Neural progenitor cell (in vitro differentiated cells): ENCODE measurements at regions not wholly inside any gene's neighbourhood (a gene's known extent, or its start where the extent isn't known, plus 50 kb on each side); places are given as distances from the start of the nearest gene placed in this dataset.

Experiments
- DNase-seq: peaks from one replicate; pipeline ENCODE4 v3.0.0-alpha.2; 2016; ENCODE audit warnings: low spot score
- H2AFZ ChIP-seq: fragments of 200-600 bp; sonication (generic); replicated peaks from 2 replicates; pipeline ENCODE4 v1.6.1; 2016; ENCODE audit warnings: antibody characterized with exemption
- H3F3A ChIP-seq: fragments of 200-600 bp; sonication (generic); 2 replicates; pipeline ENCODE4 v1.6.1; 2016; ENCODE audit warnings: antibody characterized with exemption, low read depth
- H3K27ac ChIP-seq: fragments of 200-600 bp; sonication (generic); 2 replicates; pipeline ENCODE4 v1.5.1; 2016; ENCODE audit warnings: mild to moderate bottlenecking
- H3K27me3 ChIP-seq: fragments of 200-600 bp; sonication (generic); 2 replicates; pipeline ENCODE4 v1.6.1; 2016; ENCODE audit warnings: mild to moderate bottlenecking, moderate library complexity
- H3K36me3 ChIP-seq: fragments of 200-600 bp; sonication (generic); 2 replicates; pipeline ENCODE4 v1.5.1; 2016
- H3K4me1 ChIP-seq: fragments of 200-600 bp; sonication (generic); 2 replicates; pipeline ENCODE4 v1.6.1; 2016; ENCODE audit warnings: mixed run types
- H3K4me2 ChIP-seq: fragments of 200-600 bp; sonication (generic); 2 replicates; pipeline ENCODE4 v1.6.1; 2016
- H3K4me3 ChIP-seq: fragments of 200-600 bp; sonication (generic); 2 replicates; pipeline ENCODE4 v1.5.1; 2016
- H3K79me2 ChIP-seq: fragments of 200-600 bp; sonication (generic); 2 replicates; pipeline ENCODE4 v1.6.1; 2016; ENCODE audit warnings: low read depth
- H3K9ac ChIP-seq: fragments of 200-600 bp; sonication (generic); 2 replicates; pipeline ENCODE4 v1.6.1; 2016
- H3K9me3 ChIP-seq: fragments of 200-600 bp; sonication (generic); 2 replicates; pipeline ENCODE4 v1.5.1; 2016; ENCODE audit warnings: low read depth
- H4K20me1 ChIP-seq: fragments of 200-600 bp; sonication (generic); 2 replicates; pipeline ENCODE4 v1.6.1; 2016; ENCODE audit warnings: low read depth
- H3K27ac Mint-ChIP-seq: 3 replicates; pipeline ENCODE4 v1.8.0; 2021; ENCODE audit warnings: mixed read lengths
- H3K27me3 Mint-ChIP-seq: 2 replicates; pipeline ENCODE4 v1.8.0; 2022; ENCODE audit warnings: low read depth, mild to moderate bottlenecking, inconsistent platforms, moderate library complexity, mixed read lengths; ENCODE audit not compliant: insufficient read depth
- H3K36me3 Mint-ChIP-seq: 3 replicates; pipeline ENCODE4 v1.8.0; 2021; ENCODE audit warnings: mixed read lengths
- H3K4me1 Mint-ChIP-seq: 3 replicates; pipeline ENCODE4 v1.8.0; 2021; ENCODE audit warnings: mixed read lengths
- H3K4me3 Mint-ChIP-seq: 3 replicates; pipeline ENCODE4 v1.8.0; 2021; ENCODE audit warnings: mild to moderate bottlenecking, moderate library complexity, mixed read lengths
- H3K9me3 Mint-ChIP-seq: 3 replicates; pipeline ENCODE4 v1.8.0; 2020; ENCODE audit warnings: mixed read lengths
- CTCF ChIP-seq: fragments of 200-600 bp; sonication (generic); IDR thresholded peaks from 2 replicates; pipeline ENCODE4 v1.5.1; 2017; ENCODE audit warnings: antibody characterized with exemption, mild to moderate bottlenecking
- EZH2 ChIP-seq: fragments of 200-600 bp; sonication (generic); IDR thresholded peaks from 2 replicates; pipeline ENCODE4 v1.6.1; 2017; ENCODE audit warnings: antibody characterized with exemption, mild to moderate bottlenecking, moderate library complexity
- EZH2phosphoT487 ChIP-seq: fragments of 200-600 bp; sonication (generic); IDR thresholded peaks from 2 replicates; pipeline ENCODE4 v1.6.1; 2017; ENCODE audit warnings: antibody characterized with exemption

- Histone ChIP-seq H3K9me3 (no peaks in the 10 kb centered on the region), H2AFZ (no peak overlapping the region)
- H3K27ac Mint-ChIP-seq: no peak overlapping the region
Measured at GRCh38 chr12:19886639-19887064, 447.4 kb downstream of the AEBP2 start.

GRCh38 chr12:19890024-19890423 lies 450.7 kb downstream of the AEBP2 start:
- H2AFZ ChIP-seq: no peak overlapping the region
- peaks cover 3% of the 10 kb centered on the region for H3K36me3 Mint-ChIP-seq
- H3K27me3 Mint-ChIP-seq: no peaks in the 10 kb centered on the region
- peaks cover 3% of the 10 kb centered on the region for H3K9me3 Mint-ChIP-seq
- H4K20me1 ChIP-seq: no peaks in the 10 kb centered on the region
- no peak for DNase-seq
- H3K4me2 ChIP-seq: no peak overlapping the region
- H3K4me1 ChIP-seq: no peaks in the 10 kb centered on the region
- H3K27me3 ChIP-seq: no peaks in the 10 kb centered on the region
- no peaks in the 10 kb centered on the region for H3K79me2 ChIP-seq
- TF ChIP-seq EZH2: no peak
- H3F3A ChIP-seq: no peaks in the 10 kb centered on the region
- H3K9ac ChIP-seq: no peak overlapping the region
- H3K4me1 Mint-ChIP-seq: peaks cover 18% of the 10 kb centered on the region
- no peak overlapping the region for H3K27ac Mint-ChIP-seq
- H3K4me3 ChIP-seq: no peak overlapping the region
- no peaks in the 10 kb centered on the region for H3K9me3 ChIP-seq
- no peak overlapping the region for H3K4me3 Mint-ChIP-seq
- H3K36me3 ChIP-seq: no peaks in the 10 kb centered on the region
- H3K27ac ChIP-seq: no peak overlapping the region

More at GRCh38 chr12:19886639-19887064, 447.4 kb downstream of the AEBP2 start:
- no peak overlapping the region for H3K27ac ChIP-seq
- no peak overlapping the region for H3K4me3 ChIP-seq
- no peaks in the 10 kb centered on the region for H4K20me1 ChIP-seq
- H3K4me1 ChIP-seq: no peaks in the 10 kb centered on the region
- H3K36me3 Mint-ChIP-seq: peaks cover 3% of the 10 kb centered on the region
- peaks cover 9% of the 10 kb centered on the region for H3K9me3 Mint-ChIP-seq
- H3K4me3 Mint-ChIP-seq: no peak overlapping the region
- no peaks in the 10 kb centered on the region for H3K27me3 Mint-ChIP-seq
- H3K79me2 ChIP-seq: no peaks in the 10 kb centered on the region
- H3K4me1 Mint-ChIP-seq: peaks cover 18% of the 10 kb centered on the region
- no peak overlapping the region for H3K9ac ChIP-seq
- TF ChIP-seq EZH2: no peak
- TF ChIP-seq EZH2phosphoT487: no peak
- no peak for TF ChIP-seq CTCF
- DNase-seq: no peak
- H3K36me3 ChIP-seq: no peaks in the 10 kb centered on the region
- H3K4me2 ChIP-seq: no peak overlapping the region
- H3K27me3 ChIP-seq: no peaks in the 10 kb centered on the region
- H3F3A ChIP-seq: no peaks in the 10 kb centered on the region

GRCh38 chr12:19891936-19892591 lies 452.8 kb downstream of the AEBP2 start:
- H3F3A ChIP-seq: no peaks in the 10 kb centered on the region
- no peaks in the 10 kb centered on the region for H3K27me3 ChIP-seq
- no peaks in the 10 kb centered on the region for H3K36me3 ChIP-seq
- no peak overlapping the region for H3K27ac ChIP-seq
- DNase-seq: no peak
- no peaks in the 10 kb centered on the region for H3K4me1 ChIP-seq
- Mint-ChIP-seq H3K36me3 (no peaks in the 10 kb centered on the region), H3K27ac (no peak overlapping the region), H3K27me3 (peaks cover 2% of the 10 kb centered on the region), H3K9me3 (peaks cover 3% of the 10 kb centered on the region), H3K4me1 (peaks cover 5% of the 10 kb centered on the region), H3K4me3 (no peak overlapping the region)
- H3K4me3 ChIP-seq: no peak overlapping the region
- TF ChIP-seq EZH2phosphoT487 (no peak), CTCF (no peak), EZH2 (no peak)
- H3K9ac ChIP-seq: no peak overlapping the region
- H4K20me1 ChIP-seq: no peaks in the 10 kb centered on the region
- H2AFZ ChIP-seq: no peak overlapping the region
- H3K4me2 ChIP-seq: no peak overlapping the region
- no peaks in the 10 kb centered on the region for H3K79me2 ChIP-seq
- H3K9me3 ChIP-seq: no peaks in the 10 kb centered on the region

DNA sequence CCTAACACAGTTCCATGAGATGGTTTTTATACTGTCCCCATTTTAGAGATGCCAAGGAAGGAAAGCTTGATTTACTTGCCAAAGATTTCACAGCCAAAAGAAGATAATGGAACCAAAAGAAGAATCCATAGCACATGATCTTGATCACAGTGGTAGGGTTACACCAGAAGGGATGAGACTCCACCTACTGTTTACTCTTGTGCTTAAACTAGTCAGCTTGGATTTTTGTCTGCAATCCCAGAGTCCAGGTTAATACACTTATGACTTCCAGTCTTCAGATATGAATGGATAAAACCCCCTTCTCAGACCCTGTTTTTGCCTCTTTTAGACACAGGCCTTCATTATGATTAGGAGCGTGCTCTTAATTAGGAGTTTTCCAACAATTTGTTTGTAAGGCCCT lies 454.2 kb downstream of the AEBP2 start:
- Mint-ChIP-seq H3K9me3 (no peaks in the 10 kb centered on the region), H3K4me1 (peaks cover 2% of the 10 kb centered on the region), H3K27ac (no peak overlapping the region), H3K36me3 (no peaks in the 10 kb centered on the region), H3K4me3 (no peak overlapping the region), H3K27me3 (peaks cover 2% of the 10 kb centered on the region)
- H3K9ac ChIP-seq: no peak overlapping the region
- H3F3A ChIP-seq: no peaks in the 10 kb centered on the region
- no peak overlapping the region for H3K4me3 ChIP-seq
- TF ChIP-seq EZH2 (no peak), CTCF (no peak), EZH2phosphoT487 (no peak)
- no peaks in the 10 kb centered on the region for H3K27me3 ChIP-seq
- H3K4me1 ChIP-seq: no peaks in the 10 kb centered on the region
- no peaks in the 10 kb centered on the region for H3K36me3 ChIP-seq
- no peak overlapping the region for H2AFZ ChIP-seq
- no peaks in the 10 kb centered on the region for H3K9me3 ChIP-seq
- H4K20me1 ChIP-seq: no peaks in the 10 kb centered on the region
- no peak for DNase-seq
- no peaks in the 10 kb centered on the region for H3K79me2 ChIP-seq
- no peak overlapping the region for H3K27ac ChIP-seq
- no peak overlapping the region for H3K4me2 ChIP-seq
